Neural progenitor cell (in vitro differentiated cells): ENCODE measurements at regions not wholly inside any gene's neighbourhood (a gene's known extent, or its start where the extent isn't known, plus 50 kb on each side); places are given as distances from the start of the nearest gene placed in this dataset.

ENCODE experiments used
- DNase-seq: peaks from one replicate; pipeline ENCODE4 v3.0.0-alpha.2; 2016; ENCODE audit warnings: low spot score
- H2AFZ ChIP-seq: fragments of 200-600 bp; sonication (generic); replicated peaks from 2 replicates; pipeline ENCODE4 v1.6.1; 2016; ENCODE audit warnings: antibody characterized with exemption
- H3F3A ChIP-seq: fragments of 200-600 bp; sonication (generic); 2 replicates; pipeline ENCODE4 v1.6.1; 2016; ENCODE audit warnings: antibody characterized with exemption, low read depth
- H3K27ac ChIP-seq: fragments of 200-600 bp; sonication (generic); 2 replicates; pipeline ENCODE4 v1.5.1; 2016; ENCODE audit warnings: mild to moderate bottlenecking
- H3K27me3 ChIP-seq: fragments of 200-600 bp; sonication (generic); 2 replicates; pipeline ENCODE4 v1.6.1; 2016; ENCODE audit warnings: mild to moderate bottlenecking, moderate library complexity
- H3K36me3 ChIP-seq: fragments of 200-600 bp; sonication (generic); 2 replicates; pipeline ENCODE4 v1.5.1; 2016
- H3K4me1 ChIP-seq: fragments of 200-600 bp; sonication (generic); 2 replicates; pipeline ENCODE4 v1.6.1; 2016; ENCODE audit warnings: mixed run types
- H3K4me2 ChIP-seq: fragments of 200-600 bp; sonication (generic); 2 replicates; pipeline ENCODE4 v1.6.1; 2016
- H3K4me3 ChIP-seq: fragments of 200-600 bp; sonication (generic); 2 replicates; pipeline ENCODE4 v1.5.1; 2016
- H3K79me2 ChIP-seq: fragments of 200-600 bp; sonication (generic); 2 replicates; pipeline ENCODE4 v1.6.1; 2016; ENCODE audit warnings: low read depth
- H3K9ac ChIP-seq: fragments of 200-600 bp; sonication (generic); 2 replicates; pipeline ENCODE4 v1.6.1; 2016
- H3K9me3 ChIP-seq: fragments of 200-600 bp; sonication (generic); 2 replicates; pipeline ENCODE4 v1.5.1; 2016; ENCODE audit warnings: low read depth
- H4K20me1 ChIP-seq: fragments of 200-600 bp; sonication (generic); 2 replicates; pipeline ENCODE4 v1.6.1; 2016; ENCODE audit warnings: low read depth
- H3K27ac Mint-ChIP-seq: 3 replicates; pipeline ENCODE4 v1.8.0; 2021; ENCODE audit warnings: mixed read lengths
- H3K27me3 Mint-ChIP-seq: 2 replicates; pipeline ENCODE4 v1.8.0; 2022; ENCODE audit warnings: low read depth, mild to moderate bottlenecking, inconsistent platforms, moderate library complexity, mixed read lengths; ENCODE audit not compliant: insufficient read depth
- H3K36me3 Mint-ChIP-seq: 3 replicates; pipeline ENCODE4 v1.8.0; 2021; ENCODE audit warnings: mixed read lengths
- H3K4me1 Mint-ChIP-seq: 3 replicates; pipeline ENCODE4 v1.8.0; 2021; ENCODE audit warnings: mixed read lengths
- H3K4me3 Mint-ChIP-seq: 3 replicates; pipeline ENCODE4 v1.8.0; 2021; ENCODE audit warnings: mild to moderate bottlenecking, moderate library complexity, mixed read lengths
- H3K9me3 Mint-ChIP-seq: 3 replicates; pipeline ENCODE4 v1.8.0; 2020; ENCODE audit warnings: mixed read lengths
- EZH2 ChIP-seq: fragments of 200-600 bp; sonication (generic); IDR thresholded peaks from 2 replicates; pipeline ENCODE4 v1.6.1; 2017; ENCODE audit warnings: antibody characterized with exemption, mild to moderate bottlenecking, moderate library complexity
- EZH2phosphoT487 ChIP-seq: fragments of 200-600 bp; sonication (generic); IDR thresholded peaks from 2 replicates; pipeline ENCODE4 v1.6.1; 2017; ENCODE audit warnings: antibody characterized with exemption
- TF ChIP-seq, protein P1 (sequence below): fragments of 200-600 bp; sonication (generic); IDR thresholded peaks from 2 replicates; pipeline ENCODE4 v1.5.1; 2017; ENCODE audit warnings: antibody characterized with exemption, mild to moderate bottlenecking

DNA sequence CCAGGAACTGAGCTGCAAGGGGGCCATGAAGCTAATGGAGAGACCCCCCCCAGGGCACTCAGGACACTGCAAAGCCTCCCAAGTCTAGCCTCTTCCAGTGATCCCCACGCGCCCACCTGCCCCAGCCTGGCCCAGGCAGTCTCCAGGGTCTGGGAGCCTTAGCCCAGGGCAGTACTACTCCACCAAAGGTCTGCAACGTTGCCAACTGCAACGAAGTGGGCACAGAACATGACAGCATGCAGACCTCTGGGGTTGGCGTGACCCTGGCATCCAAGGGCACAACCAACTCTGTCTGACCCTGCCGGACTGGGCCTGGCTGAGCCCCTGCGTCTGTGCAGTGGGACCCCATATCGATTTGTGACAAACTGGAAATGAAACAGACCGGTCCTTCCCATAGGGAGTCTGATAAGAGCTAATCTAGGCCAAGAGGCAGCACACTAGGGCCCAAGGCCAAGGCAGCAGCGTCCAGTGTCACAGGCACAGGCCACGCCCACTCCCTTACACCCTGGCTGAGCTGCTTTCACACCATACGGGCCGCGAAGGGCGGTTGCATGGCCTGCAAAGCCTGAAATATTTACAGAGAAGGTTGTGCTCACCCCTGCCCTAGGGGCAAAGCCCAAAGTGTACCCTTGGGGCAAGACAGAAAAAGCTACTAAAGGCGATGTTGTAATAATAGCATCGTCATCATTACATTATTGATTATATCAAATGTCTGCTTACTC is 76.7 kb downstream of the NCOR2 start:
- Histone ChIP-seq H3K4me3 (no peak overlapping the region), H3K9ac (no peak overlapping the region), H3K27me3 (no peaks in the 10 kb centered on the region), H2AFZ (no peak overlapping the region), H3K36me3 (no peaks in the 10 kb centered on the region), H3K79me2 (peaks cover 78% of the 10 kb centered on the region), H3K4me1 (peaks cover 2% of the 10 kb centered on the region), H3K9me3 (no peaks in the 10 kb centered on the region), H3K4me2 (no peak overlapping the region), H3K27ac (no peak overlapping the region), H4K20me1 (peaks cover 92% of the 10 kb centered on the region), H3F3A (no peaks in the 10 kb centered on the region)
- Mint-ChIP-seq H3K9me3 (no peaks in the 10 kb centered on the region), H3K36me3 (peaks cover 2% of the 10 kb centered on the region), H3K4me1 (peaks cover 18% of the 10 kb centered on the region), H3K4me3 (no peak overlapping the region), H3K27ac (no peak overlapping the region), H3K27me3 (peaks cover 2% of the 10 kb centered on the region)
- DNase-seq: no peak
- TF ChIP-seq EZH2 (no peak), EZH2phosphoT487 (no peak)
- TF ChIP-seq, protein P1, sequence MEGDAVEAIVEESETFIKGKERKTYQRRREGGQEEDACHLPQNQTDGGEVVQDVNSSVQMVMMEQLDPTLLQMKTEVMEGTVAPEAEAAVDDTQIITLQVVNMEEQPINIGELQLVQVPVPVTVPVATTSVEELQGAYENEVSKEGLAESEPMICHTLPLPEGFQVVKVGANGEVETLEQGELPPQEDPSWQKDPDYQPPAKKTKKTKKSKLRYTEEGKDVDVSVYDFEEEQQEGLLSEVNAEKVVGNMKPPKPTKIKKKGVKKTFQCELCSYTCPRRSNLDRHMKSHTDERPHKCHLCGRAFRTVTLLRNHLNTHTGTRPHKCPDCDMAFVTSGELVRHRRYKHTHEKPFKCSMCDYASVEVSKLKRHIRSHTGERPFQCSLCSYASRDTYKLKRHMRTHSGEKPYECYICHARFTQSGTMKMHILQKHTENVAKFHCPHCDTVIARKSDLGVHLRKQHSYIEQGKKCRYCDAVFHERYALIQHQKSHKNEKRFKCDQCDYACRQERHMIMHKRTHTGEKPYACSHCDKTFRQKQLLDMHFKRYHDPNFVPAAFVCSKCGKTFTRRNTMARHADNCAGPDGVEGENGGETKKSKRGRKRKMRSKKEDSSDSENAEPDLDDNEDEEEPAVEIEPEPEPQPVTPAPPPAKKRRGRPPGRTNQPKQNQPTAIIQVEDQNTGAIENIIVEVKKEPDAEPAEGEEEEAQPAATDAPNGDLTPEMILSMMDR: no peak

GRCh38 chr12:124489915-124490583 is 77.4 kb downstream of the NCOR2 start:
- Mint-ChIP-seq H3K27ac (no peak overlapping the region), H3K9me3 (no peaks in the 10 kb centered on the region), H3K4me3 (no peak overlapping the region), H3K4me1 (peaks cover 19% of the 10 kb centered on the region), H3K27me3 (peaks cover 2% of the 10 kb centered on the region), H3K36me3 (peaks cover 4% of the 10 kb centered on the region)
- no peaks in the 10 kb centered on the region for H3F3A ChIP-seq
- H4K20me1 ChIP-seq: peaks cover 91% of the 10 kb centered on the region
- no peak overlapping the region for H3K4me3 ChIP-seq
- H3K4me2 ChIP-seq: no peak overlapping the region
- no peak for DNase-seq
- H2AFZ ChIP-seq: no peak overlapping the region
- peaks cover 2% of the 10 kb centered on the region for H3K4me1 ChIP-seq
- no peaks in the 10 kb centered on the region for H3K36me3 ChIP-seq
- no peaks in the 10 kb centered on the region for H3K27me3 ChIP-seq
- no peak overlapping the region for H3K27ac ChIP-seq
- H3K9ac ChIP-seq: no peak overlapping the region
- no peak for TF ChIP-seq EZH2
- no peak for TF ChIP-seq EZH2phosphoT487
- TF ChIP-seq, protein P1: no peak
- H3K79me2 ChIP-seq: peaks cover 73% of the 10 kb centered on the region
- H3K9me3 ChIP-seq: no peaks in the 10 kb centered on the region

- peaks cover 2% of the 10 kb centered on the region for H3K4me1 ChIP-seq
- no peak overlapping the region for H2AFZ ChIP-seq
- no peaks in the 10 kb centered on the region for H3F3A ChIP-seq
- H3K4me2 ChIP-seq: no peak overlapping the region
- no peak overlapping the region for H3K4me3 ChIP-seq
- H3K9me3 ChIP-seq: no peaks in the 10 kb centered on the region
- Mint-ChIP-seq H3K4me1 (peaks cover 21% of the 10 kb centered on the region), H3K27ac (no peak overlapping the region), H3K36me3 (peaks cover 5% of the 10 kb centered on the region), H3K9me3 (no peaks in the 10 kb centered on the region), H3K27me3 (peaks cover 4% of the 10 kb centered on the region), H3K4me3 (no peak overlapping the region)
- H3K36me3 ChIP-seq: no peaks in the 10 kb centered on the region
- H3K79me2 ChIP-seq: peaks cover 73% of the 10 kb centered on the region
- TF ChIP-seq, protein P1: no peak
- TF ChIP-seq EZH2phosphoT487: no peak
- TF ChIP-seq EZH2: no peak
- H3K27ac ChIP-seq: no peak overlapping the region
- H3K9ac ChIP-seq: no peak overlapping the region
- H3K27me3 ChIP-seq: no peaks in the 10 kb centered on the region
- no peak for DNase-seq
- peaks cover 86% of the 10 kb centered on the region for H4K20me1 ChIP-seq
Observed at GRCh38 chr12:124489220-124489619, 78.2 kb downstream of the NCOR2 start.
